ENCODE measurements at regions not wholly inside any gene's neighbourhood (a gene's known extent, or its start where the extent isn't known, plus 50 kb on each side); places are given as distances from the start of the nearest gene placed in this dataset.

DNA sequence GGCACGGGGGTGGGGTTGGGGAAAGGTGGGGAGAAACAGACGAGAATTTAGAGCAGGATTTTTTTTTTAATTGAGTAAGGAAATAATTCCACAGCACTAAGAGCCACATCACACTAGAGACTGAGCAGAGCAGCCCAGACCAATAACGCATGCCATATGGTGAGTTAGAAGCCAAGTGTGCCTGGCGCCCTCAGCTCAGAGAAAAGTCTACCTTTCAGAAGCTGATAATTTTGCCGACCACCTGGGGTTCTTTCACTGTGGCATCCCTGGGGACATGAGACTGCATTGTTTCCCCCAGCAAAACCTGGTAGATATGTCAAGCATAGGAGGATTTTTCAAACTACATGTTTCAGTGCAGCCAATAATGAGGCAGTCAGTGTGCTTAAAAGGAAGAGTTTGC, 516.8 kb downstream of the SMARCA1 start:
- ChIA-PET CTCF (no interaction called here), POLR2A (no interaction called here)
- no peak for TF ChIP-seq SMC3 (IDR thresholded peaks at IDR 0.05)
- no peak for TF ChIP-seq MAFK (IDR thresholded peaks at IDR 0.05; ENCODE audit: partially characterized antibody)
- TF ChIP-seq GATA3 (IDR thresholded peaks at IDR 0.05; ENCODE audit: borderline replicate concordance), result no peak
- TF ChIP-seq, protein P1, sequence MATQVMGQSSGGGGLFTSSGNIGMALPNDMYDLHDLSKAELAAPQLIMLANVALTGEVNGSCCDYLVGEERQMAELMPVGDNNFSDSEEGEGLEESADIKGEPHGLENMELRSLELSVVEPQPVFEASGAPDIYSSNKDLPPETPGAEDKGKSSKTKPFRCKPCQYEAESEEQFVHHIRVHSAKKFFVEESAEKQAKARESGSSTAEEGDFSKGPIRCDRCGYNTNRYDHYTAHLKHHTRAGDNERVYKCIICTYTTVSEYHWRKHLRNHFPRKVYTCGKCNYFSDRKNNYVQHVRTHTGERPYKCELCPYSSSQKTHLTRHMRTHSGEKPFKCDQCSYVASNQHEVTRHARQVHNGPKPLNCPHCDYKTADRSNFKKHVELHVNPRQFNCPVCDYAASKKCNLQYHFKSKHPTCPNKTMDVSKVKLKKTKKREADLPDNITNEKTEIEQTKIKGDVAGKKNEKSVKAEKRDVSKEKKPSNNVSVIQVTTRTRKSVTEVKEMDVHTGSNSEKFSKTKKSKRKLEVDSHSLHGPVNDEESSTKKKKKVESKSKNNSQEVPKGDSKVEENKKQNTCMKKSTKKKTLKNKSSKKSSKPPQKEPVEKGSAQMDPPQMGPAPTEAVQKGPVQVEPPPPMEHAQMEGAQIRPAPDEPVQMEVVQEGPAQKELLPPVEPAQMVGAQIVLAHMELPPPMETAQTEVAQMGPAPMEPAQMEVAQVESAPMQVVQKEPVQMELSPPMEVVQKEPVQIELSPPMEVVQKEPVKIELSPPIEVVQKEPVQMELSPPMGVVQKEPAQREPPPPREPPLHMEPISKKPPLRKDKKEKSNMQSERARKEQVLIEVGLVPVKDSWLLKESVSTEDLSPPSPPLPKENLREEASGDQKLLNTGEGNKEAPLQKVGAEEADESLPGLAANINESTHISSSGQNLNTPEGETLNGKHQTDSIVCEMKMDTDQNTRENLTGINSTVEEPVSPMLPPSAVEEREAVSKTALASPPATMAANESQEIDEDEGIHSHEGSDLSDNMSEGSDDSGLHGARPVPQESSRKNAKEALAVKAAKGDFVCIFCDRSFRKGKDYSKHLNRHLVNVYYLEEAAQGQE (IDR thresholded peaks at IDR 0.05), result no peak
- no peak for TF ChIP-seq RARB (CRISPR knock-in tag; IDR thresholded peaks at IDR 0.05)
- TF ChIP-seq HEYL (CRISPR knock-in tag; IDR thresholded peaks at IDR 0.05), result no peak
- TF ChIP-seq KDM5A (IDR thresholded peaks at IDR 0.05), result no peak
- no peak for TF ChIP-seq FOXS1 (CRISPR knock-in tag; IDR thresholded peaks at IDR 0.05)
- no peak for TF ChIP-seq CHD4 (IDR thresholded peaks at IDR 0.05; ENCODE audit: borderline replicate concordance)
- no peak for TF ChIP-seq RFX5 (IDR thresholded peaks at IDR 0.05)
- TF ChIP-seq ZSCAN20 (CRISPR knock-in tag; IDR thresholded peaks at IDR 0.05), result no peak
- TF ChIP-seq RAD21 (conservative IDR thresholded peaks at IDR 0.05 in 1 of 2, IDR thresholded peaks at IDR 0.05 in 1 of 2), result no peak
- TF ChIP-seq RNF2 (IDR thresholded peaks at IDR 0.05; ENCODE audit: borderline replicate concordance, low read depth), result no peak
- no peak for TF ChIP-seq ESRRA (IDR thresholded peaks at IDR 0.05; ENCODE audit: borderline replicate concordance, low read length)
- TF ChIP-seq, protein P2, sequence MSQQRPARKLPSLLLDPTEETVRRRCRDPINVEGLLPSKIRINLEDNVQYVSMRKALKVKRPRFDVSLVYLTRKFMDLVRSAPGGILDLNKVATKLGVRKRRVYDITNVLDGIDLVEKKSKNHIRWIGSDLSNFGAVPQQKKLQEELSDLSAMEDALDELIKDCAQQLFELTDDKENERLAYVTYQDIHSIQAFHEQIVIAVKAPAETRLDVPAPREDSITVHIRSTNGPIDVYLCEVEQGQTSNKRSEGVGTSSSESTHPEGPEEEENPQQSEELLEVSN (IDR thresholded peaks at IDR 0.05; ENCODE audit: borderline replicate concordance, low read depth), result no peak
- TF ChIP-seq ZFP36 (IDR thresholded peaks at IDR 0.05; ENCODE audit: borderline replicate concordance, partially characterized antibody), result no peak
- no peak for TF ChIP-seq BCL3 (IDR thresholded peaks at IDR 0.05)
- Histone ChIP-seq H3K4me3 (no peak overlapping the region), H3K9me3 (no peaks in the 10 kb centered on the region), H3K4me2 (no peak overlapping the region), H3K4me1 (no peaks in the 10 kb centered on the region), H3K27ac (no peak overlapping the region)
- DNase-seq (ENCODE audit: low read depth in 1 of 2, low spot score in 1 of 2) (no peak), FAIRE-seq (no peak), ATAC-seq (no peak)
- WGBS (ENCODE audit: missing lambda C conversion rate), result 43% methylated on average over 5 of the region's 5 CpGs

- no peak for FAIRE-seq
- H3K4me1 ChIP-seq, result no peaks in the 10 kb centered on the region
- POLR2A ChIA-PET, result no interaction called here
- no peak overlapping the region for H3K4me3 ChIP-seq
- no peak for DNase-seq (ENCODE audit: low read depth in 1 of 2, low spot score in 1 of 2)
- TF ChIP-seq BHLHE40 (IDR thresholded peaks at IDR 0.05; ENCODE audit: low read depth, low read length), result no peak
- TF ChIP-seq ZC3H11A (IDR thresholded peaks at IDR 0.05), result no peak
- TF ChIP-seq RARB (CRISPR knock-in tag; IDR thresholded peaks at IDR 0.05), result no peak
- no peak for TF ChIP-seq EHMT2 (IDR thresholded peaks at IDR 0.05; ENCODE audit: low read depth)
- no peak for TF ChIP-seq CHD2 (IDR thresholded peaks at IDR 0.05; ENCODE audit: low read length, partially characterized antibody)
- TF ChIP-seq JUNB (IDR thresholded peaks at IDR 0.05), result no peak
- TF ChIP-seq HEYL (CRISPR knock-in tag; IDR thresholded peaks at IDR 0.05), result no peak
- no peak for TF ChIP-seq TP53 (CRISPR knock-in tag; IDR thresholded peaks at IDR 0.05)
- TF ChIP-seq NFE2L2 (conservative IDR thresholded peaks at IDR 0.05; ENCODE audit: low read length), result no peak
- TF ChIP-seq KDM1A (IDR thresholded peaks at IDR 0.05; ENCODE audit: low read depth), result no peak
- TF ChIP-seq, protein P3, sequence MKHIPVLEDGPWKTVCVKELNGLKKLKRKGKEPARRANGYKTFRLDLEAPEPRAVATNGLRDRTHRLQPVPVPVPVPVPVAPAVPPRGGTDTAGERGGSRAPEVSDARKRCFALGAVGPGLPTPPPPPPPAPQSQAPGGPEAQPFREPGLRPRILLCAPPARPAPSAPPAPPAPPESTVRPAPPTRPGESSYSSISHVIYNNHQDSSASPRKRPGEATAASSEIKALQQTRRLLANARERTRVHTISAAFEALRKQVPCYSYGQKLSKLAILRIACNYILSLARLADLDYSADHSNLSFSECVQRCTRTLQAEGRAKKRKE (CRISPR knock-in tag; IDR thresholded peaks at IDR 0.05; ENCODE audit: low read depth), result no peak
- no peak for TF ChIP-seq SREBF2 (IDR thresholded peaks at IDR 0.05)
- TF ChIP-seq JUN (IDR thresholded peaks at IDR 0.05), result no peak
- no peak for TF ChIP-seq CEBPB (IDR thresholded peaks at IDR 0.05)
- no peak for TF ChIP-seq EP300 (IDR thresholded peaks at IDR 0.05)
- no peak for TF ChIP-seq CTCF (IDR thresholded peaks at IDR 0.05)
- H3K27ac ChIP-seq, result no peak overlapping the region
- no peaks in the 10 kb centered on the region for H3K9me3 ChIP-seq
- CTCF ChIA-PET, result no interaction called here
- H3K4me2 ChIP-seq, result no peak overlapping the region
- no peak for ATAC-seq
- WGBS (ENCODE audit: missing lambda C conversion rate), result 4% methylated on average over 1 of the region's 1 CpG
These were observed 522.5 kb downstream of the SMARCA1 start for GRCh38 chrX:129000797-129001196.

Measured in A549 (cell line).